ENCODE measurements at regions not wholly inside any gene's neighbourhood (a gene's known extent, or its start where the extent isn't known, plus 50 kb on each side); places are given as distances from the start of the nearest gene placed in this dataset.

GRCh38 chr5:143918961-143919360 is 107.0 kb downstream of the HMHB1 start:
- peaks cover 5 to 15% of the 10 kb centered on the region in 2 experiments; a peak in 3 of 4 replicates for H3K4me1 Mint-ChIP-seq
- Histone ChIP-seq H3K4ac (ENCODE audit: low read depth, low read length) (no peak overlapping the region), H4K20me1 (ENCODE audit: control insufficient read depth, insufficient read depth, insufficient read length) (no peaks in the 10 kb centered on the region), H3K4me1 (ENCODE audit: insufficient read depth, low read length) (no peaks in the 10 kb centered on the region; the same call in 1 of the 2 replicates), H3K18ac (ENCODE audit: insufficient read length, low read depth, low read length) (no peak overlapping the region), H3K9me3 (ENCODE audit: control insufficient read depth, low read depth, low read length) (no peaks in the 10 kb centered on the region), H3K14ac (ENCODE audit: insufficient read depth, low read length) (no peak overlapping the region), H2AFZ (ENCODE audit: low read length) (no peak overlapping the region), H3T11ph (ENCODE audit: low read length) (no peak overlapping the region), H3K79me2 (ENCODE audit: insufficient read depth, low read length) (no peaks in the 10 kb centered on the region), H3K27ac (ENCODE audit: insufficient read length, low read depth, low read length) (no peak overlapping the region), H2BK12ac (ENCODE audit: insufficient read length, low read depth, low read length) (no peak overlapping the region), H2BK5ac (ENCODE audit: insufficient read length, low read length) (no peak overlapping the region), H3K56ac (ENCODE audit: insufficient read length, low read depth, low read length) (no peak overlapping the region), H4K8ac (replicated peaks; ENCODE audit: insufficient read length, low read depth, low read length) (no peak overlapping the region), H3K27me3 (ENCODE audit: insufficient read depth, low read length) (no peaks in the 10 kb centered on the region), H3K9ac (ENCODE audit: extremely low read depth, insufficient read length, low read length) (no peak overlapping the region), H4K5ac (ENCODE audit: insufficient read length, low read depth, low read length) (no peak overlapping the region), H2BK120ac (ENCODE audit: low read depth, low read length, poor library complexity, severe bottlenecking) (no peak overlapping the region), H2BK20ac (ENCODE audit: low read depth, low read length, poor library complexity, severe bottlenecking) (no peak overlapping the region), H2BK15ac (ENCODE audit: low read depth, low read length) (no peak overlapping the region), H2AK5ac (ENCODE audit: insufficient read length, low read length) (no peak overlapping the region), H4K91ac (ENCODE audit: insufficient read length, low read depth, low read length) (no peak overlapping the region), H3K23me2 (ENCODE audit: insufficient read length, low read depth, low read length, poor library complexity, severe bottlenecking) (no peaks in the 10 kb centered on the region), H3K23ac (ENCODE audit: insufficient read length, low read depth, low read length) (no peak overlapping the region), H3K79me1 (ENCODE audit: insufficient read depth, low read depth, low read length, poor library complexity, severe bottlenecking) (no peaks in the 10 kb centered on the region), H3K4me2 (ENCODE audit: insufficient read depth, insufficient read length, low read length) (no peak overlapping the region)
- H3K27me3 Mint-ChIP-seq (ENCODE audit: low read depth) = no peaks in the 10 kb centered on the region
- no peaks in the 10 kb centered on the region for H3K36me3 Mint-ChIP-seq (ENCODE audit: insufficient read depth in 1 of 3, low read depth in 3 of 3)
- no peaks in the 10 kb centered on the region for H3K9me3 Mint-ChIP-seq
- H3K27ac Mint-ChIP-seq = no peak overlapping the region
- no CpG with 5 or more reads among the region's 1 CpG for WGBS (ENCODE audit: extremely low coverage, insufficient read length, low lambda C conversion rate)
- TF ChIP-seq, protein P1, sequence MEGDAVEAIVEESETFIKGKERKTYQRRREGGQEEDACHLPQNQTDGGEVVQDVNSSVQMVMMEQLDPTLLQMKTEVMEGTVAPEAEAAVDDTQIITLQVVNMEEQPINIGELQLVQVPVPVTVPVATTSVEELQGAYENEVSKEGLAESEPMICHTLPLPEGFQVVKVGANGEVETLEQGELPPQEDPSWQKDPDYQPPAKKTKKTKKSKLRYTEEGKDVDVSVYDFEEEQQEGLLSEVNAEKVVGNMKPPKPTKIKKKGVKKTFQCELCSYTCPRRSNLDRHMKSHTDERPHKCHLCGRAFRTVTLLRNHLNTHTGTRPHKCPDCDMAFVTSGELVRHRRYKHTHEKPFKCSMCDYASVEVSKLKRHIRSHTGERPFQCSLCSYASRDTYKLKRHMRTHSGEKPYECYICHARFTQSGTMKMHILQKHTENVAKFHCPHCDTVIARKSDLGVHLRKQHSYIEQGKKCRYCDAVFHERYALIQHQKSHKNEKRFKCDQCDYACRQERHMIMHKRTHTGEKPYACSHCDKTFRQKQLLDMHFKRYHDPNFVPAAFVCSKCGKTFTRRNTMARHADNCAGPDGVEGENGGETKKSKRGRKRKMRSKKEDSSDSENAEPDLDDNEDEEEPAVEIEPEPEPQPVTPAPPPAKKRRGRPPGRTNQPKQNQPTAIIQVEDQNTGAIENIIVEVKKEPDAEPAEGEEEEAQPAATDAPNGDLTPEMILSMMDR (conservative IDR thresholded peaks at IDR 0.05) = no peak
- DNase-seq = no peak
- H3K4me3 Mint-ChIP-seq = no peak overlapping the region
